Osteoblast (primary cell): ENCODE measurements at regions not wholly inside any gene's neighbourhood (a gene's known extent, or its start where the extent isn't known, plus 50 kb on each side); places are given as distances from the start of the nearest gene placed in this dataset.

Source experiments
- DNase-seq: peaks from one replicate; pipeline ENCODE4 v3.0.0; 2011; ENCODE audit warnings: low spot score, mixed read lengths; ENCODE audit not compliant: insufficient read length; ENCODE audit errors: missing footprints
- H2AFZ ChIP-seq: 2 replicates; pipeline ENCODE4 v1.6.0; 2011; ENCODE audit warnings: mild to moderate bottlenecking, low read length
- H3K27ac ChIP-seq: 2 replicates; pipeline ENCODE4 v1.5.1; 2011; ENCODE audit warnings: mild to moderate bottlenecking, low read depth, low read length, moderate library complexity
- H3K27me3 ChIP-seq: 2 replicates; pipeline ENCODE4 v1.6.0; 2012; ENCODE audit warnings: mild to moderate bottlenecking, control low read depth, inconsistent platforms, low read length, moderate library complexity; ENCODE audit not compliant: insufficient read depth
- H3K36me3 ChIP-seq: 2 replicates; pipeline ENCODE4 v1.5.1; 2011; ENCODE audit warnings: mild to moderate bottlenecking, low read length, control low read depth, moderate library complexity; ENCODE audit not compliant: insufficient read depth
- H3K4me1 ChIP-seq: 2 replicates; pipeline ENCODE4 v1.5.1; 2011; ENCODE audit warnings: mild to moderate bottlenecking, low read length, control low read depth, moderate library complexity; ENCODE audit not compliant: insufficient read depth
- H3K4me2 ChIP-seq: 2 replicates; pipeline ENCODE4 v1.6.0; 2011; ENCODE audit warnings: mild to moderate bottlenecking, low read length; ENCODE audit not compliant: insufficient read depth
- H3K4me3 ChIP-seq: fragments of 200-600 bp; sonication (generic); 3 replicates; pipeline ENCODE4 v1.5.1; 2012; ENCODE audit warnings: mild to moderate bottlenecking, low read length, inconsistent platforms; ENCODE audit not compliant: insufficient read depth
- H3K79me2 ChIP-seq: 2 replicates; pipeline ENCODE4 v1.6.0; 2012; ENCODE audit warnings: mild to moderate bottlenecking, low read length, control low read depth, inconsistent platforms; ENCODE audit not compliant: insufficient read depth
- H3K9me3 ChIP-seq: 2 replicates; pipeline ENCODE4 v1.5.1; 2011; ENCODE audit warnings: low read depth, low read length, control low read depth
- H4K20me1 ChIP-seq: 2 replicates; pipeline ENCODE4 v1.6.0; 2012; ENCODE audit warnings: mild to moderate bottlenecking, low read length, control low read depth; ENCODE audit not compliant: insufficient read depth
- TF ChIP-seq, protein P1 (sequence below): IDR thresholded peaks from 2 replicates; pipeline ENCODE4 v1.5.1; 2011; ENCODE audit warnings: mild to moderate bottlenecking, low read depth, low read length, moderate library complexity; ENCODE audit errors: extremely low read depth

DNA sequence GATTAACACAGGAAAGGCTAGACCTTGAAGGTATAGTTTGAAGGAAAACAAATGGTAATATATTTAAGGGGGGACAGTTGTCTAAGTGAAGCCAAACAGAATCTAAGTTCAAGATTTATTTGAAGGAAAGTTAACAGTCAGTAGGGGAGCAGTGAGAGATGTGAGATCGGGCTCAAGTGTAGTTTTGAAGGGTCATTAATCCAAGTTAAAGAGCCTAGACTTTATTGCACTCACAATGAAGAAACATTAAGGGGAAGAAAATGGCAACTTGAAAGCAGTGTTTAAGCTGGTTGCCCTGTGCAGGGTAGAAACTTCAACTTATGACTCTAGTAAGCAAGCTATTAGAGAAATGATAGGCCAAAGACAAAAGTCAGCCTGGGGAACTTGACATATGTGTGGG lies 1952.2 kb downstream of the PCDH7 start:
- peaks cover 2% of the 10 kb centered on the region for H3K9me3 ChIP-seq
- no peak overlapping the region for H3K4me2 ChIP-seq
- no peak overlapping the region for H2AFZ ChIP-seq
- H3K4me1 ChIP-seq, result no peaks in the 10 kb centered on the region
- H3K27ac ChIP-seq, result no peak overlapping the region
- no peak overlapping the region for H3K4me3 ChIP-seq
- H4K20me1 ChIP-seq, result no peaks in the 10 kb centered on the region
- H3K36me3 ChIP-seq, result no peaks in the 10 kb centered on the region
- H3K27me3 ChIP-seq, result no peaks in the 10 kb centered on the region
- TF ChIP-seq, protein P1, sequence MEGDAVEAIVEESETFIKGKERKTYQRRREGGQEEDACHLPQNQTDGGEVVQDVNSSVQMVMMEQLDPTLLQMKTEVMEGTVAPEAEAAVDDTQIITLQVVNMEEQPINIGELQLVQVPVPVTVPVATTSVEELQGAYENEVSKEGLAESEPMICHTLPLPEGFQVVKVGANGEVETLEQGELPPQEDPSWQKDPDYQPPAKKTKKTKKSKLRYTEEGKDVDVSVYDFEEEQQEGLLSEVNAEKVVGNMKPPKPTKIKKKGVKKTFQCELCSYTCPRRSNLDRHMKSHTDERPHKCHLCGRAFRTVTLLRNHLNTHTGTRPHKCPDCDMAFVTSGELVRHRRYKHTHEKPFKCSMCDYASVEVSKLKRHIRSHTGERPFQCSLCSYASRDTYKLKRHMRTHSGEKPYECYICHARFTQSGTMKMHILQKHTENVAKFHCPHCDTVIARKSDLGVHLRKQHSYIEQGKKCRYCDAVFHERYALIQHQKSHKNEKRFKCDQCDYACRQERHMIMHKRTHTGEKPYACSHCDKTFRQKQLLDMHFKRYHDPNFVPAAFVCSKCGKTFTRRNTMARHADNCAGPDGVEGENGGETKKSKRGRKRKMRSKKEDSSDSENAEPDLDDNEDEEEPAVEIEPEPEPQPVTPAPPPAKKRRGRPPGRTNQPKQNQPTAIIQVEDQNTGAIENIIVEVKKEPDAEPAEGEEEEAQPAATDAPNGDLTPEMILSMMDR, result no peak
- DNase-seq, result no peak
- no peaks in the 10 kb centered on the region for H3K79me2 ChIP-seq

DNA sequence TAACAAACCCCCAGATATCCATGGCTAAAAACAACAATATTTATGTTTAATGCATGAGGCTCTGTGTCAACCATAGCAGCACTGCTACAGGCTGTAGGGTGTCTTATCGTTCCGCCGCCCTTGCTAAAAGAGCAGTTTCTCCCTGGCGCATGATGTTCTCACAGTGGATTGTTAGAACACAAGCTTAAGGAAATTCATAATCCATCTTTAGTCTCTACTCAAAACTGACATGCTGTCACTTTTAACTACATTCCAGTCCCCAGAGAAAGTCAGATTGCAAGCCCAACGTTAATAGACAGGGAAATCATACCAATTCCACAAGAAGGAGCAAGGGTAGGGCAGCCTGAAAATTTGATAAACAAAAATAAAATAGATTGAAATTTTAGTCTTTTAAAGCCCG lies 1960.8 kb downstream of the PCDH7 start:
- TF ChIP-seq, protein P1, result no peak
- no peaks in the 10 kb centered on the region for H4K20me1 ChIP-seq
- no peaks in the 10 kb centered on the region for H3K36me3 ChIP-seq
- no peaks in the 10 kb centered on the region for H3K4me1 ChIP-seq
- no peaks in the 10 kb centered on the region for H3K27me3 ChIP-seq
- H2AFZ ChIP-seq, result no peak overlapping the region
- no peak overlapping the region for H3K4me3 ChIP-seq
- no peaks in the 10 kb centered on the region for H3K9me3 ChIP-seq
- no peak overlapping the region for H3K27ac ChIP-seq
- no peak overlapping the region for H3K4me2 ChIP-seq
- no peaks in the 10 kb centered on the region for H3K79me2 ChIP-seq
- no peak for DNase-seq

DNA sequence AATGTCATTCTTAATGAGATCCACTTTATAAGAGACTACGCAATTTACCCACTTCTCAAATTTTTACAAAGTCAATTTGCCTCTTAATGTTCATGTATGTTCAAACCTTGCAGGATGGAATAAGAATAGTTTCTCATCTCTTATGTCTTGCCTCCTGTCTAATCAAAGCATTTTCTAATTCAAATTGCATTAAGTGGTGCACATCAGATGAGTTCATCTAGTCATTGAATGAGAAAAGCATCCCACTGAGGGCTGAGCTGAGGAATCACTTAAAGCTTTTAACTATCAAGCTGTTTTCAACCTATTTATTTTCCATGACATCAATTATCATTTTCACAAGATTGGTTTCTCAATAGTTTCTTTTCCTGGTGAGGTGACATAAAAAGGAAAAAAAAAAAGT lies 1964.0 kb downstream of the PCDH7 start:
- Histone ChIP-seq H3K36me3 (no peaks in the 10 kb centered on the region), H3K9me3 (no peaks in the 10 kb centered on the region), H3K4me1 (no peaks in the 10 kb centered on the region), H3K4me2 (no peak overlapping the region), H3K4me3 (no peak overlapping the region), H3K79me2 (no peaks in the 10 kb centered on the region), H2AFZ (no peak overlapping the region), H3K27me3 (no peaks in the 10 kb centered on the region), H4K20me1 (no peaks in the 10 kb centered on the region), H3K27ac (no peak overlapping the region)
- TF ChIP-seq, protein P1, result no peak
- DNase-seq, result no peak

DNA sequence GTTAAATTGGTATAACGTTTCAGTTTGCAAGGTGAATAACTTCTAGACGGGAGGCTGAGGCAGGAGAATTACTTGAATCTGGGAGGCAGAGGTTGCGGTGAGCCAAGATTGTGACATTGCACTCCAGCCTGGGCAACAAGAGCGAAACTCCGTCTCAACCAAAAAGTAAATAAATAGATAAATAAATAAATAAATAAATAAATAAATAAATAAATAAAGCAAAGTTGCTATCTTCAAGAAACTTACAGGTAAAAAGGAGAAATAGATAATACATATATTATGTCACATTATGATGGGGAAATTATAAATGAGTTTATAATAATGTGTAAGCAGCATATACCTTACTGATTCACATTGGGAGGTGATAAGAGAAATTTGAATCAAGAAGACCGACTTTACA lies 1966.0 kb downstream of the PCDH7 start:
- H3K9me3 ChIP-seq, result no peaks in the 10 kb centered on the region
- TF ChIP-seq, protein P1, result no peak
- no peaks in the 10 kb centered on the region for H3K27me3 ChIP-seq
- H3K4me2 ChIP-seq, result no peak overlapping the region
- no peaks in the 10 kb centered on the region for H3K4me1 ChIP-seq
- no peak overlapping the region for H2AFZ ChIP-seq
- no peaks in the 10 kb centered on the region for H3K36me3 ChIP-seq
- H3K4me3 ChIP-seq, result no peak overlapping the region
- H4K20me1 ChIP-seq, result no peaks in the 10 kb centered on the region
- no peak for DNase-seq
- no peaks in the 10 kb centered on the region for H3K79me2 ChIP-seq
- no peak overlapping the region for H3K27ac ChIP-seq
